DMS 273 (cell line): ENCODE measurements at regions not wholly inside any gene's neighbourhood (a gene's known extent, or its start where the extent isn't known, plus 50 kb on each side); places are given as distances from the start of the nearest gene placed in this dataset.
"Not testable (repeated sequence)": the region's sequence is repeated elsewhere in the genome, so short reads cannot be mapped to it uniquely, and the experiment has no call there.

Experiments
- DNase-seq: peaks from one replicate; lab custom pipeline; 2025; ENCODE audit not compliant: unreplicated experiment; lab: John Stamatoyannopoulos, UW

- peak; percentile 46 for DNase-seq
These were observed 193.6 kb downstream of the FAM43A start for GRCh38 chr3:194879126-194879877.

GRCh38 chr3:194879991-194880939, 194.6 kb downstream of the FAM43A start:
- DNase-seq, result peak; percentile 99

GRCh38 chr3:194880940-194881925, 195.6 kb downstream of the FAM43A start:
- DNase-seq, result peak; percentile 92

- no peak for DNase-seq
These were observed 199.1 kb downstream of the FAM43A start for GRCh38 chr3:194884649-194885315.

- no peak for DNase-seq
These were observed 200.1 kb downstream of the FAM43A start for GRCh38 chr3:194885766-194886165.

DNA sequence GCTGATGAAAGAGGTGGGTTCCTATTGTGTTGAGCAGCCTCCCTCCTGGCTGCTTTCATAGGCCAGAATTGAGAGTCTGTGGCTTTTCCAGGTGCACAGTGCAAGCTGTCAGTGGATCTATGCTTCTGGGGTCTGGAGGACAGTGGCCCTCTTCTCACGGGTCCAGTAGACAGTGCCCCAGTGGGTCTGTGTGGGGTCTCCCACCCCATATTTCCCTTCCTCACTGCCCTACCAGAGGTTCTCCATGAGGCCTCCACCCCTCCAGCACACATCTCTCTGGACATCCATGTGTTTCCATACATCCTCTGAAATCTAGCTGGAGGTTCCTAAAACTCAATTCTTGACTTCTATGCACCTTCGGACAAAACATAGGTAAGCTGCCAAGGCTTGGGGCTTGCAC, 201.2 kb downstream of the FAM43A start:
- no peak for DNase-seq

DNA sequence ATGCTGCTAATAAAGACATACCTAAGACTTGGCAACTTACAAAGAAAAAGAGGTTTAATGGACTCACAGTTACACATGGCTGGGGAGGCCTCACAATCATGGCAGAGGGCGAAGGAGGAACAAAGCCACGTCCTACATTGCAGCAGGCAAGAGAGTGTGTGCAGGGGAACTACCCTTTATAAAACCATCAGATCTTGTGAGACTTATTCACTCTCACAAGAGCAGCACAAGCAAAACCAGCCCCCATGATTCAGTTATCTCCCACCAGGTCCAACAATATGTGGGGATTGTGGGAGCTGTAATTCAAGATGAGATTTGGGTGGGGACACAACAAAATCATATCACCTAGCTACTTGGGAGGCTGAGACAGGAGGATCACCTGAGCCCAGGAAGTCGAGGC, 202.4 kb downstream of the FAM43A start:
- not testable (repeated sequence) for DNase-seq

GRCh38 chr3:194888916-194889315, 203.2 kb downstream of the FAM43A start:
- no peak for DNase-seq

DNA sequence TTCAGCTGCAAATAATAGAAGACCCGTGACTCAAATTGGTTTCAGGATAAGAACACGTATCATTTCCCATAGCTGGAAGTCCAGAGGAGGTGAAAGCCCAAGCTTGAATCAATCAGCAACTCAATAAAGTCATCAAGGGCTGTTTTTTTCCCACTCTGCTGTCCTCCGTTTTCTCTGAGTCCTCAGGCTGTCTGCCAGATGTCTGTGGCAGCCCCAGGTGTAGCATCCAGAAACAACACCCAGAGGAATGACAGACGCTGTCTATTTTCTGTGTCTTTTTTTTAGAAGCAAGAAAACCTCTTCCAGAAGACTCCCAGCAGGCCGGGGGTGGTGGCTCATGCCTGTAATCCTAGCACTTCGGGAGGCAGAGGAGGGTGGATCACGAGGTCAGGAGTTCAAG, 204.4 kb downstream of the FAM43A start:
- peak; percentile 61 for DNase-seq

- DNase-seq, result no peak
These were observed 207.7 kb downstream of the FAM43A start for GRCh38 chr3:194893121-194893987.

DNA sequence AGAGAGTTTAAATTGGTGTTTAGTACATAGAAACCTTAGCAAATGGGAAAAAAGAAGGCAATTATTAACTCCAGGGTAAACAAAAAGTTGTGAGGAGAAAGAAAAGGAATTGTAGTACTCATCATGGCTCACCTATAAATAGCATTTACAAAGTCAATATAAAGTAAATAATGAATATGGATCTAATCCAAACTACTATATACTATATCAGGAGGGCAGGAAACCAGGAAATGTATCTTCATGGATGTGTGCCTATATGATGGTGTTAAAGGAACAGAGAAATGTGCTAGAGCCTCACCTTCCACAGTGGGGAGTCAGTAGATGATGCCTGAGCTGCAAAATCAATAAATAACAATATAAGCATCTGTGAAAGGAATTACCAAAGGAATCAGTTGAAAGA, 208.9 kb downstream of the FAM43A start:
- no peak for DNase-seq

GRCh38 chr3:194900854-194901522, 215.3 kb downstream of the FAM43A start:
- no peak for DNase-seq

- not testable (repeated sequence) for DNase-seq
These were observed 217.8 kb downstream of the FAM43A start for GRCh38 chr3:194903447-194903846.

DNA sequence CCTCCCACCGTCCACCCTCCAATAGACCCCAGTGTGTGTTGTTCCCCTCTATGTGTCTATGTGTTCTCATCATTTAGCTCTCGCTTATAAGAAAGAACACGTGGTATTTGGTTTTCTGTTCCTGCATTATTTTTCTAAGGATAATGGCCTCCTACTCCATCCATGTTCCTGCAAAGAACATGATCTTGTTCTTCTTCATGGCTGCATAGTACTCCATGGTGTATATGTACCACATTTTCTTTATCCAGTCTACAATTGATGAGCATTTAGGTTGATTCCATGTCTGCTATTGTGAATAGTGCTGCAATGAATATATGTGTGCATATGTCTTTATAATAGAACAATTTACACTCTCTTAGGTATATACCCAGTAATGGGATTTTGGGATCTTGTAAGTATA, 219.3 kb downstream of the FAM43A start:
- not testable (repeated sequence) for DNase-seq

GRCh38 chr3:194905696-194906095, 220.0 kb downstream of the FAM43A start:
- no peak for DNase-seq

DNA sequence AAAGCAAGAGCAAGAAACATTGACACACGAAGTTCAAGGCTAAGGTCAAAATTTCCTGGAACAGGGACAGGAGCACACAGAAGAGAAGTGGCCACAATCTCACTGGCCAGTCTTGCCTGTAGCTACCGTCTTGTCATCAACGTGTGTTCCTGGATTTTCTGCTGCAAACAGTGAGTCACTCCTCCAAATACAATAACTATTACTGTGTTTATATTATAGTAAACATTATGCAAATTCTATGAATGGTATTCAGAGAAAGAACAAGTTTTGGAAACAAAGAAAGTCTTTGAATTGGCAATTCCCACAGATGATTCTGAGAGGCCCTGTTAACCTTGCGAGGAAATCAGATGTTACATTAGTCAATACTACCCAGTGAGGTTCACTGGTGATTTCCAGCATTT, 220.5 kb downstream of the FAM43A start:
- DNase-seq, result no peak

- no peak for DNase-seq
These were observed 221.4 kb downstream of the FAM43A start for GRCh38 chr3:194906970-194907629.

DNA sequence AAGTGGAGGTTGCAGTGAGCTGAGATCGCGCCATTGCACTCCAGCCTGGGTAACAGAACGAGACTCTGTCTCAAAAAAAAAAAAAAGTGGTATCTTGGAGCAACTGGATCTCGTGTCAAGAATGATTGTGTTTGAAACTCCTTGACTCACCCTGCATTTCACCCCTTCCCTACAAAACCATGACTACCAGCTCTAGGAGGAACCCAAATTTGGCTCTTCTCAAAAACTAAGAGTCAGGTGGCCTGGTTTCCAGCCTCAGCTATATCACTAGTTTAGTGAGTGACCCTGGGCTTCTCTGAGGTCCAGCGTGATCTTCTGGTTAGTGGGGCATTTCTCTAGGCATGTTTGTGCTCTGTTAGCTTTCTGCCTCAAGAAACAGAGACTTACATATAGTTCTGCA, 222.1 kb downstream of the FAM43A start:
- DNase-seq, result no peak
